Mesendoderm (in vitro differentiated cells): ENCODE measurements at regions not wholly inside any gene's neighbourhood (a gene's known extent, or its start where the extent isn't known, plus 50 kb on each side); places are given as distances from the start of the nearest gene placed in this dataset.
"Not testable (repeated sequence)": the region's sequence is repeated elsewhere in the genome, so short reads cannot be mapped to it uniquely, and the experiment has no call there.

Experiments
- DNase-seq: peaks from one replicate; pipeline ENCODE4 v3.0.0; 2013
- H2AK5ac ChIP-seq: 2 replicates; pipeline ENCODE4 v1.6.1; 2013; ENCODE audit warnings: low read length, inconsistent platforms
- H2BK120ac ChIP-seq: 2 replicates; pipeline ENCODE4 v1.6.1; 2013; ENCODE audit warnings: low read depth, mild to moderate bottlenecking, low read length, moderate library complexity, mixed read lengths
- H2BK15ac ChIP-seq: replicated peaks from 2 replicates; pipeline ENCODE4 v1.6.1; 2013; ENCODE audit warnings: low read depth, mild to moderate bottlenecking, moderate library complexity
- H2BK5ac ChIP-seq: 2 replicates; pipeline ENCODE4 v1.6.1; 2013; ENCODE audit warnings: low read length, inconsistent platforms
- H3K18ac ChIP-seq: 2 replicates; pipeline ENCODE4 v1.6.1; 2013; ENCODE audit warnings: mild to moderate bottlenecking, low read length, mixed read lengths
- H3K23ac ChIP-seq: one replicate; pipeline ENCODE4 v1.6.1; 2013; ENCODE audit warnings: low read length
- H3K27ac ChIP-seq: 2 replicates; pipeline ENCODE4 v1.5.1; 2013; ENCODE audit warnings: low read depth, mild to moderate bottlenecking, inconsistent platforms, low read length, moderate library complexity
- H3K27me3 ChIP-seq: 2 replicates; pipeline ENCODE4 v1.6.1; 2013; ENCODE audit warnings: low read length, control low read depth, mild to moderate bottlenecking, inconsistent platforms; ENCODE audit not compliant: insufficient read depth, poor library complexity
- H3K36me3 ChIP-seq: 2 replicates; pipeline ENCODE4 v1.6.1; 2013; ENCODE audit warnings: low read length, inconsistent platforms; ENCODE audit not compliant: control insufficient read depth, insufficient read depth
- H3K4ac ChIP-seq: one replicate; pipeline ENCODE4 v1.6.1; 2013; ENCODE audit warnings: low read depth, mild to moderate bottlenecking, low read length, moderate library complexity
- H3K4me1 ChIP-seq: 2 replicates; pipeline ENCODE4 v1.6.1; 2013; ENCODE audit warnings: low read depth, low read length, inconsistent platforms; ENCODE audit not compliant: control insufficient read depth
- H3K4me2 ChIP-seq: 2 replicates; pipeline ENCODE4 v1.6.1; 2013; ENCODE audit warnings: low read length
- H3K4me3 ChIP-seq: 2 replicates; pipeline ENCODE4 v1.5.1; 2013; ENCODE audit warnings: mild to moderate bottlenecking, low read length
- H3K56ac ChIP-seq: one replicate; pipeline ENCODE4 v1.6.1; 2013; ENCODE audit warnings: low read length
- H3K79me1 ChIP-seq: 2 replicates; pipeline ENCODE4 v1.6.1; 2013; ENCODE audit warnings: low read length, inconsistent platforms
- H3K79me2 ChIP-seq: 2 replicates; pipeline ENCODE4 v1.6.1; 2013; ENCODE audit warnings: mild to moderate bottlenecking, low read length; ENCODE audit not compliant: control insufficient read depth, insufficient read depth
- H3K9ac ChIP-seq: 2 replicates; pipeline ENCODE4 v1.6.1; 2013; ENCODE audit warnings: low read length, inconsistent platforms
- H4K5ac ChIP-seq: one replicate; pipeline ENCODE4 v1.6.1; 2013; ENCODE audit warnings: low read length
- H4K8ac ChIP-seq: one replicate; pipeline ENCODE4 v1.6.1; 2013; ENCODE audit warnings: low read depth, mild to moderate bottlenecking, control low read depth, low read length, moderate library complexity
- WGBS: extraction: QIAGEN DNeasy Blood & Tissue Kit; methylation state at CpG from one replicate; pipeline ENCODE4 v1.1.7; 2013; ENCODE audit warnings: low lambda C conversion rate, missing lambda C conversion rate; ENCODE audit not compliant: insufficient coverage; ENCODE audit errors: extremely low coverage; 5-methylcytosine and 5-hydroxymethylcytosine counted together

GRCh38 chr9:80771555-80772347 lies 917.6 kb downstream of the TLE1 start:
- Histone ChIP-seq H4K5ac (no peak overlapping the region), H3K4me3 (no peak overlapping the region), H3K4ac (no peak overlapping the region), H3K4me2 (no peak overlapping the region), H3K23ac (no peak overlapping the region), H2BK5ac (no peak overlapping the region), H2BK120ac (no peak overlapping the region), H4K8ac (no peak overlapping the region), H3K18ac (no peak overlapping the region), H3K4me1 (no peaks in the 10 kb centered on the region), H3K79me2 (no peaks in the 10 kb centered on the region), H3K79me1 (no peaks in the 10 kb centered on the region), H2BK15ac (no peak overlapping the region), H3K56ac (no peak overlapping the region), H3K27ac (no peak overlapping the region), H3K27me3 (no peaks in the 10 kb centered on the region), H3K9ac (no peak overlapping the region), H2AK5ac (no peak overlapping the region), H3K36me3 (no peaks in the 10 kb centered on the region)
- no peak for DNase-seq
- no CpG with 5 or more reads among the region's 6 CpGs for WGBS

DNA sequence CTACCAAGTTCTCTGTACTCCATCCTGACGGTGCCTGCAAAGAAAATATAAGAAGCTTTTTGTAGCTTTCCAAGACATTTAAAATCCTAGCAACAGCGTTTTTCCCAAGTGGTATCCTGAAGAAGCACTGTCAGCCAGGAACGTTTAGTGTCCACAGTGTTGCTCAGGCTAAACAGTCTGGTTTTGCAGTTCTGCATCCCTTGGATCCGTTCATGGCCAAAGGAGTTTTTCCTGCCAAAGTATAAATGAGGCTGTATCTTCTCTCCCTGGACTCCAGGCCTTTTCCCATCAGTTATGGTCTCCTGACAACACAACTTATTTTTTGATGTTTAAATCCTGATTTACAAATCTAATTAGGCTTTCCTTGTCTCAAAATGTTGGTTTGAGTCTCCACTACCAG lies 925.8 kb downstream of the TLE1 start:
- H4K8ac ChIP-seq, result no peak overlapping the region
- H4K5ac ChIP-seq, result no peak overlapping the region
- H3K79me2 ChIP-seq, result no peaks in the 10 kb centered on the region
- no peak overlapping the region for H3K9ac ChIP-seq
- no peak overlapping the region for H2AK5ac ChIP-seq
- DNase-seq, result no peak
- no peak overlapping the region for H2BK15ac ChIP-seq
- no peaks in the 10 kb centered on the region for H3K79me1 ChIP-seq
- H3K4me2 ChIP-seq, result no peak overlapping the region
- H3K27me3 ChIP-seq, result no peaks in the 10 kb centered on the region
- no peak overlapping the region for H3K56ac ChIP-seq
- no peak overlapping the region for H3K4ac ChIP-seq
- no peak overlapping the region for H2BK5ac ChIP-seq
- H2BK120ac ChIP-seq, result no peak overlapping the region
- H3K27ac ChIP-seq, result no peak overlapping the region
- H3K4me3 ChIP-seq, result no peak overlapping the region
- no peak overlapping the region for H3K18ac ChIP-seq
- no peaks in the 10 kb centered on the region for H3K4me1 ChIP-seq
- no peaks in the 10 kb centered on the region for H3K36me3 ChIP-seq
- no CpG with 5 or more reads among the region's 4 CpGs for WGBS
- no peak overlapping the region for H3K23ac ChIP-seq

DNA sequence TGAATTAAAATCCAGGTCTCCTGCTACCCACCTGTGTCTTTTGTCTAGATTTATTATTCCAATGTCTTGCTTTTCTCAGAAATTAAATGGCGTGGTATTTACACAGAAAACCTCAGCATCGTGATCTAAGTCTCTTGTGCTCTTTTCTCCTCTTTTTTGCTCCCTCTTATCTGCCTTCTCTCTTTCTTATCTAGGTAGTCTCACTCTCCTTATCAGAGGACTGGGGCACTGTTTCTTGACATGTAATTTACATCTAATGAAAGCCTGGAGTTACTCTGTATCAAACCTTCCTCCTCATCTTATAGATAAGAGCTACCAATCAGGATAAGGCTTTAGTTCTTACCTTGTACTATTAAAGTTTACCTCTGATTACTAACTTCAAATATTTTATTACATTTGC lies 933.8 kb downstream of the TLE1 start:
- no peaks in the 10 kb centered on the region for H3K27me3 ChIP-seq
- H3K4me3 ChIP-seq, result no peak overlapping the region
- H3K4ac ChIP-seq, result no peak overlapping the region
- no peak overlapping the region for H2AK5ac ChIP-seq
- H3K9ac ChIP-seq, result no peak overlapping the region
- no peaks in the 10 kb centered on the region for H3K36me3 ChIP-seq
- no peaks in the 10 kb centered on the region for H3K4me1 ChIP-seq
- H4K8ac ChIP-seq, result no peak overlapping the region
- H2BK5ac ChIP-seq, result no peak overlapping the region
- no peak overlapping the region for H2BK120ac ChIP-seq
- no peak overlapping the region for H3K56ac ChIP-seq
- no peaks in the 10 kb centered on the region for H3K79me2 ChIP-seq
- no peaks in the 10 kb centered on the region for H3K79me1 ChIP-seq
- WGBS, result no CpG with 5 or more reads among the region's 2 CpGs
- H3K18ac ChIP-seq, result no peak overlapping the region
- H3K23ac ChIP-seq, result no peak overlapping the region
- H2BK15ac ChIP-seq, result no peak overlapping the region
- no peak overlapping the region for H3K4me2 ChIP-seq
- DNase-seq, result peak; percentile 91
- no peak overlapping the region for H4K5ac ChIP-seq
- H3K27ac ChIP-seq, result no peak overlapping the region

GRCh38 chr9:80747056-80747455 lies 942.3 kb downstream of the TLE1 start:
- H3K4me3 ChIP-seq, H3K79me1 ChIP-seq, H3K79me2 ChIP-seq, H3K4ac ChIP-seq, H3K9ac ChIP-seq, H2BK120ac ChIP-seq, H3K27me3 ChIP-seq, H3K36me3 ChIP-seq, H3K56ac ChIP-seq, H3K4me1 ChIP-seq, H4K8ac ChIP-seq, H3K27ac ChIP-seq, H3K23ac ChIP-seq, DNase-seq, H2BK5ac ChIP-seq, H3K18ac ChIP-seq, H2AK5ac ChIP-seq, H3K4me2 ChIP-seq, H4K5ac ChIP-seq, H2BK15ac ChIP-seq: not testable (repeated sequence)
- no CpG with 5 or more reads among the region's 17 CpGs for WGBS

GRCh38 chr9:80732506-80732905 lies 956.8 kb downstream of the TLE1 start:
- Histone ChIP-seq H3K27ac (no peak overlapping the region), H2BK5ac (no peak overlapping the region), H3K56ac (no peak overlapping the region), H3K4me3 (no peak overlapping the region), H3K4ac (no peak overlapping the region), H4K8ac (no peak overlapping the region), H3K9ac (no peak overlapping the region), H3K18ac (no peak overlapping the region), H4K5ac (no peak overlapping the region), H3K79me2 (no peaks in the 10 kb centered on the region), H2AK5ac (no peak overlapping the region), H2BK15ac (no peak overlapping the region), H2BK120ac (no peak overlapping the region), H3K79me1 (no peaks in the 10 kb centered on the region), H3K36me3 (no peaks in the 10 kb centered on the region), H3K4me1 (no peaks in the 10 kb centered on the region), H3K23ac (no peak overlapping the region), H3K4me2 (no peak overlapping the region), H3K27me3 (no peaks in the 10 kb centered on the region)
- WGBS, result 100% methylated on average over 1 of the region's 2 CpGs
- no peak for DNase-seq

- H3K9ac ChIP-seq, result no peak overlapping the region
- no peak overlapping the region for H3K56ac ChIP-seq
- no peak for DNase-seq
- no peak overlapping the region for H2BK120ac ChIP-seq
- no peak overlapping the region for H3K4me2 ChIP-seq
- no peaks in the 10 kb centered on the region for H3K4me1 ChIP-seq
- H4K8ac ChIP-seq, result no peak overlapping the region
- H3K4ac ChIP-seq, result no peak overlapping the region
- H4K5ac ChIP-seq, result no peak overlapping the region
- H3K18ac ChIP-seq, result no peak overlapping the region
- no peak overlapping the region for H3K4me3 ChIP-seq
- no peaks in the 10 kb centered on the region for H3K79me2 ChIP-seq
- no peak overlapping the region for H2BK15ac ChIP-seq
- H3K79me1 ChIP-seq, result no peaks in the 10 kb centered on the region
- H3K23ac ChIP-seq, result no peak overlapping the region
- H3K36me3 ChIP-seq, result no peaks in the 10 kb centered on the region
- no peak overlapping the region for H2AK5ac ChIP-seq
- H2BK5ac ChIP-seq, result no peak overlapping the region
- WGBS, result no CpG with 5 or more reads among the region's 1 CpG
- no peak overlapping the region for H3K27ac ChIP-seq
- H3K27me3 ChIP-seq, result no peaks in the 10 kb centered on the region
Measured at GRCh38 chr9:80720579-80720978, 968.8 kb downstream of the TLE1 start.
